Liver (tissue), 3 donors: ENCODE measurements at regions not wholly inside any gene's neighbourhood (a gene's known extent, or its start where the extent isn't known, plus 50 kb on each side); places are given as distances from the start of the nearest gene placed in this dataset.

ENCODE experiments used
- EGR1 ChIP-seq, 2 donors: IDR thresholded peaks; 2 replicates each; pipeline ENCODE4 v1.6.1; 2016 to 2018; ENCODE audit warnings: antibody characterized with exemption in 2 of 2, low read depth in 2 of 2
- HNF4G ChIP-seq: IDR thresholded peaks from 2 replicates; pipeline ENCODE4 v1.6.1; 2016; ENCODE audit warnings: antibody characterized with exemption
- RXRA ChIP-seq, 2 donors: IDR thresholded peaks; 2 replicates each; pipeline ENCODE4 v1.6.1; 2017 to 2018; ENCODE audit warnings: antibody characterized with exemption in 2 of 2, mild to moderate bottlenecking in 1 of 2
- SP1 ChIP-seq: IDR thresholded peaks from 2 replicates; pipeline ENCODE4 v1.6.1; 2018; ENCODE audit warnings: antibody characterized with exemption, mild to moderate bottlenecking
- TF ChIP-seq, protein P1 (sequence below): fragments of 150-350 bp; IDR thresholded peaks from 2 replicates; pipeline ENCODE4 v1.5.1; 2017; ENCODE audit warnings: improper control_type of control experiment, low read depth, low read length; ENCODE audit not compliant: missing input control
- TF ChIP-seq, protein P2 (sequence below): IDR thresholded peaks from 2 replicates; pipeline ENCODE4 v1.6.1; 2016; ENCODE audit warnings: antibody characterized with exemption
- TF ChIP-seq, protein P3 (sequence below): IDR thresholded peaks from 2 replicates; pipeline ENCODE4 v1.6.1; 2016; ENCODE audit warnings: antibody characterized with exemption
- donor health status: healthy.
- donor health status: healthy.

DNA sequence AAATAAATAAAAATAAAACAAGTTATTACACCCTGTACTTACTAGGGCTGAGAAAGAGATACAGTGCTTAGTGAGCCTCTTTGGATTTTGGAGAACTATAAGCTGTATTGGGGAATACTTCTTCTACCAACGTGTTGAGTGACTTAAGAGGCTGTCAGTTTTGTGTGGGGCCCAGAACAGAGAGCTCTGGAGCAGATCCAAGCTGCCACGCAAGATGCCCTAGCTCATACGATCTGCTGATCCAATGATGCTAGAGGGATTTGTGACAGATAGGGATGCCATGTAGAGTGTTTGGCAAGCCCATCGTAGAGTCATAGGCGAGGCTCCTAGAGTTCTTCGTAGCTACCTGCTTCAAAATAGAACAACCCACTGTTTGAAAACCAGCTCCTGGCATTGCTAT, 60.3 kb upstream of the KLF3 start:
- TF ChIP-seq, protein P1, sequence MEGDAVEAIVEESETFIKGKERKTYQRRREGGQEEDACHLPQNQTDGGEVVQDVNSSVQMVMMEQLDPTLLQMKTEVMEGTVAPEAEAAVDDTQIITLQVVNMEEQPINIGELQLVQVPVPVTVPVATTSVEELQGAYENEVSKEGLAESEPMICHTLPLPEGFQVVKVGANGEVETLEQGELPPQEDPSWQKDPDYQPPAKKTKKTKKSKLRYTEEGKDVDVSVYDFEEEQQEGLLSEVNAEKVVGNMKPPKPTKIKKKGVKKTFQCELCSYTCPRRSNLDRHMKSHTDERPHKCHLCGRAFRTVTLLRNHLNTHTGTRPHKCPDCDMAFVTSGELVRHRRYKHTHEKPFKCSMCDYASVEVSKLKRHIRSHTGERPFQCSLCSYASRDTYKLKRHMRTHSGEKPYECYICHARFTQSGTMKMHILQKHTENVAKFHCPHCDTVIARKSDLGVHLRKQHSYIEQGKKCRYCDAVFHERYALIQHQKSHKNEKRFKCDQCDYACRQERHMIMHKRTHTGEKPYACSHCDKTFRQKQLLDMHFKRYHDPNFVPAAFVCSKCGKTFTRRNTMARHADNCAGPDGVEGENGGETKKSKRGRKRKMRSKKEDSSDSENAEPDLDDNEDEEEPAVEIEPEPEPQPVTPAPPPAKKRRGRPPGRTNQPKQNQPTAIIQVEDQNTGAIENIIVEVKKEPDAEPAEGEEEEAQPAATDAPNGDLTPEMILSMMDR: no peak
- TF ChIP-seq, protein P2, sequence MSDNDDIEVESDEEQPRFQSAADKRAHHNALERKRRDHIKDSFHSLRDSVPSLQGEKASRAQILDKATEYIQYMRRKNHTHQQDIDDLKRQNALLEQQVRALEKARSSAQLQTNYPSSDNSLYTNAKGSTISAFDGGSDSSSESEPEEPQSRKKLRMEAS: no peak
- TF ChIP-seq EGR1 (IDR thresholded peaks at IDR 0.05; ENCODE audit: low read depth in 2 of 2) (no peak), HNF4G (no peak), RXRA (IDR thresholded peaks at IDR 0.05) (no peak), SP1 (no peak)
- TF ChIP-seq, protein P3, sequence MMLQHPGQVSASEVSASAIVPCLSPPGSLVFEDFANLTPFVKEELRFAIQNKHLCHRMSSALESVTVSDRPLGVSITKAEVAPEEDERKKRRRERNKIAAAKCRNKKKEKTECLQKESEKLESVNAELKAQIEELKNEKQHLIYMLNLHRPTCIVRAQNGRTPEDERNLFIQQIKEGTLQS: no peak
